ENCODE measurements at regions not wholly inside any gene's neighbourhood (a gene's known extent, or its start where the extent isn't known, plus 50 kb on each side); places are given as distances from the start of the nearest gene placed in this dataset.

DNA sequence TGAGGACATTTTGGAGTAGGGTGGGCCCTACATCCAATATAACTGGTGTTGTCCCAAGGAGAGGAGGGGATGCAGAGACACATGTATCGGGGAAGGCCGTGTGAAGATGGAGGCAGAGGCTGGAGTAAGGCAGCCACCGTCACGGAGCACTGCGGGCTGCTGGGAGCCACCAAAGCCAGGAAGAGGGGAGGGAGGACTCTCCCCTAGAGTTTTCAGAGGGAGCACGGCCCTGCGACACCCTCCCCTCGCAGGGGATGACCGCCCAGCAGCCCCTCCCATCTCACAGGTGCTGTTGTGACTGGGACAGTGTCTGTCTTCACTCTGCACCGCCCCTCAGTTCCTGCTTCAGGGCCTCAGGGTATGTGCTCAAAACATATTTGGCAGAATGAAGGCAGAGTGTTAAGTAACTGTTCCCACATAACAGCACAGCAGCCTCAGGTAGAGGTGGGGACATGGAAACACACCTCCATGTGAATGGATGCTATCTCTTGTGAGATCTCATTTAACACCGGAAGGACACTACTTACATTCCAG, 82.2 kb downstream of the RBFOX3 start:
- no peak for TF ChIP-seq CTCF (IDR thresholded peaks at IDR 0.05; ENCODE audit: insufficient read depth, low read depth, low read length, missing control alignments)
- no peak for DNase-seq (ENCODE audit: low read depth)

DNA sequence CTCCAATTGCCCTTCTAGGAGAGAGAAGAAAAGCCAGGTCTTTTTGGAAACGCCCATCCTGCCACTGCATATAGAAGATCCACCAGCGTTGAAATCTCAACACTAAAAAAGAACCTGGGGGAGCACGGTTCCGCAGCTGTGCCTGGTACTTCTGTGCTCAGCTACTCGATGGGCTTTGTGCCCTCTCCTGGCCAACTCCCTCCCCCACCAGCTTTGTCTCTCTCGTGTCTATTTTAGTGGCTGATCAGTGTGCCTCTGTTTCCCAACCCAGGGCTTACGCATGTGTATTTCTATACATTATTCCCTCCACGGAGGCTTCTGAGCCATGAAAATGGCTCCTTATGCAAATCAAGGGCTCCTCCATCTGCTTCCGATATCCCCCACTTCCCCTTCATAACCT, 83.5 kb downstream of the RBFOX3 start:
- H3K4me3 ChIP-seq (ENCODE audit: low read length): no peak overlapping the region
- no peak for TF ChIP-seq CTCF (IDR thresholded peaks at IDR 0.05; ENCODE audit: insufficient read depth, low read depth, low read length, missing control alignments)
- no peak for DNase-seq (ENCODE audit: low read depth)

More for the DNA sequence above, 82.2 kb downstream of the RBFOX3 start:
- no peak overlapping the region for H3K4me3 ChIP-seq (ENCODE audit: low read length)

DNA sequence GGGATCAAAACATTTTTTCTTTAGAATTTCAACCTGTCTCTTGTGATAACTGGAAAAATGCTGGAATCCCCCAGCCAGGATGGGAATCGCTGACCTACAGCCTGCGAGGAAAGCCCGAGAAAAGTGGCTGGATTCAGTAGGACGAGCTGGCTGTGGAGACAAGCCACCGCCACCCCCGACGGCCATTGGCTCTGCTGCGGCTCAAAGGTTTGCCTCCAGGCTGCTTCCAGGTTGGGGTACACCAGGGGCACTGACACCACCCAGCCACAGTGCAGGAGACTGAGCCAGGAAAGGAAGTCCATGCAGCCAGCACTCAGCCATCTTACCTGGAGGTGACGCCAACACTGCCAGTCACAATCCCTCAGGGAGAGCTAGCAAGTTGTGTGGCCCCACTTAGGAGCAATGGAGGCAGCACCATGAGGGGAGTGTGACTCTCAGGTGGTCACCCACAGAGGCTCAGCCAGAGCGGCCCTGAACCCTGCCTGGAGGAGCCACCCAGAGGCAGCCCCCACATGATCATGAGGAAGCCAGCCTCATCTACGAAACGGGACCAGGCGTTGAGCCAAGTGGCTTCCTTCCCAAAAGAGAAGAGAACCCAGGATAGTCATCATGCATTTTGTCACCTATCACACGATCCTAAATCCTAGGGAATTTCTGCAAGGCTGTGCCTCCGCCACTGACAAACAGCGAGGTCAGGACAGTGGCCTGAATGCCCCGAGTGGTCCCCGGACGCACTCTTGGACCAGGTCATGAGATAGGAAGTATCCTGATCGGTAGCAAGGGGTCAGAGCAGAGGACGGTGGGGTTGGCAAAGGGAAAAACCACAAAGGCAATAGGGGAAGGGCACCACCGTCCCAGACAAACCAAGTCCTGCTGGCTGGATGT, 84.8 kb downstream of the RBFOX3 start:
- no peak overlapping the region for H3K4me3 ChIP-seq (ENCODE audit: low read length)
- DNase-seq (ENCODE audit: low read depth): no peak
- TF ChIP-seq CTCF (IDR thresholded peaks at IDR 0.05; ENCODE audit: insufficient read depth, low read depth, low read length, missing control alignments): no peak

DNA sequence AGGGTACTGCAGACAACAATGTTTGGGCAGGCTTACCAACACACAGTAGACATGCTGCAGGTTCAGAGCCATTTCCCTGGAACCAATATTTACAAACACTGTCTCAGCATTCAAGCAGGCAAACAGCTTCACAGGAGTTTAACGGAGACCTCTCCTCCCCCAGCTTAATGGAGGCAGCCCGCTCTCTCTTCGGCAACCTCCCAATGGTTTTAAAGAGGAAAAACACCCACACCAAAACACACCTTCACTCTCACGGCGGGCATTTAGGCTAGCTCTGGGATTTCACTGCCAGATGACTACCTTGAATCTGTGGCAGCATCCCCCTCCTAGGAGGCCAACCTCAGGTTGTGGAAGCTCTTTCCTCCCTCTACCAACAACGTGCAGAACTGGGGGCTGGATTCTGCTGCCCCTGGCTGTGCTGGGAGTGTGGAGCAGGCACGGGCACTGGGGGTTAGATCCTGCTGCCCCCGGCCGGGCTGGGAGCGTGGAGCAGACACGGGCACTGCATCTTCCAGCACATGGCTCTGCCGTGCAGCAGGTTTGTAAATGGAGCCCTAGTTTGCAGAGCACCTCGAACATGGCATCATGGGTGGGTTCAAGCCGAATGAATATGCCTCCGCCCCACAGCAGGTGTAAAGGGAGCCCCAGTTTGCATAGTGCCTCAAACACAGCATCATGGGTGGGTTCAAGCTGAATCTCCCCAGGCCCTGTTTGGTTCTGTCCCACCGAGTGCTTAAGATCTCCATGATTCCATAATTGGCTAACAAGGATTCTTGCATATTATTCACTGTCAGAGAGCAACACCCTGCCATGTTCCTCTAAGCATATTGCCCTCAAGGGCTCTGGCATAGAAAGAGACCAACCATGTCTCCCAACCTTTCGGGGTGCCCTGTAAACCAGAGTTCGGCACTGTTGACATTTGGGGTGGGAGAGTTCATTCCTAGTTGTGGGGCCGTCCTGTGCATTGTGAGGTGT, 86.4 kb downstream of the RBFOX3 start:
- no peak for DNase-seq (ENCODE audit: low read depth)
- TF ChIP-seq CTCF (IDR thresholded peaks at IDR 0.05; ENCODE audit: insufficient read depth, low read depth, low read length, missing control alignments): no peak
- H3K4me3 ChIP-seq (ENCODE audit: low read length): no peak overlapping the region

DNA sequence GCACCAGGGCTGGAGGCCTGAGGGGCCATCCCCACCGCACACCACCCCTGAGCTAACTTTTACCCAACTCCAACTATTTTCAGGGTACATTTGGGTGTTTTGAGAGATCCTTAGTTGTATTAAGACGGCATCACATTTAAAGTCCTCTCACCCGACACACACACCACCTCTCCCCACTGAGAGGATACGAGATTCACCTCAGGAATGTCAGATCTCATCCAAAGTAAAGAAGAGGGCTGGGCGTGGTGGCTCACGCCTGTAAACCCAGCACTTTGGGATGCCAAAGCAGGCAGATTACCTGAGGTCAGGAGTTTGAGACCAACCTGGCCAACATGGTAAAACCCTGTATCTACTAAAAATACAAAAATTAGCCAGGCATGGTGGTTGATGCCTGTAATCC, 88.4 kb downstream of the RBFOX3 start:
- H3K4me3 ChIP-seq (ENCODE audit: low read length): no peak overlapping the region
- no peak for TF ChIP-seq CTCF (IDR thresholded peaks at IDR 0.05; ENCODE audit: insufficient read depth, low read depth, low read length, missing control alignments)
- no peak for DNase-seq (ENCODE audit: low read depth)

DNA sequence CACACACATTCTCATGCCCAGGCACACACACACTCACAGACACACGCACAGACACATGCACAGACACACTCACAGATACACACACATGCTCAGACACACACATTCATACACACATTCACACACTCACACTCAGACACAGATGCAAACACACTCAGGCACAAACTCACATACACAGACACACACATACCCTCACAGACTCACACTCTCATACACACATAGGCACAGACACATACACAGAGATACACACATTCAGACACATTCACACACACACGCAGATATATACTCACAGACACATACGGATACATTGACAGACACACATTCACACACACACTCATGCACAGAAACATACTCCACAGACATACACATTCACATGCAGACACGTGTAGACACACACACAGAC, 89.6 kb downstream of the RBFOX3 start:
- no peak for DNase-seq (ENCODE audit: low read depth)
- no peak overlapping the region for H3K4me3 ChIP-seq (ENCODE audit: low read length)
- TF ChIP-seq CTCF (IDR thresholded peaks at IDR 0.05; ENCODE audit: insufficient read depth, low read depth, low read length, missing control alignments): no peak
